Psoas muscle (tissue), 7 donors: ENCODE measurements at regions not wholly inside any gene's neighbourhood (a gene's known extent, or its start where the extent isn't known, plus 50 kb on each side); places are given as distances from the start of the nearest gene placed in this dataset.
A peak's percentile ranks its signal among the peaks of the same experiment; 100 is the strongest.

ENCODE experiments used
- ATAC-seq, 4 donors: fragments of 200-7000 bp; cut with Tn5 transposase; one replicate each; pipeline ENCODE4 v1.9.1; 2020; ENCODE audit warnings: moderate library complexity in 3 of 4, mild to moderate bottlenecking in 2 of 4
- DNase-seq, 2 donors: peaks; one replicate each; pipeline ENCODE4 v3.0.0-alpha.2; 2020
- H3K27ac ChIP-seq: fragments of 200-600 bp; one replicate; pipeline ENCODE4 v1.8.0; 2022
- H3K27me3 ChIP-seq, 3 donors: fragments of 200-600 bp in 1 of 3; one replicate each; pipeline versions ENCODE4 v1.6.1 to v1.8.0; 2013 to 2022; ENCODE audit warnings: low read length in 2 of 3, mild to moderate bottlenecking in 2 of 3, moderate library complexity in 1 of 3; ENCODE audit not compliant: insufficient read depth in 3 of 3
- H3K36me3 ChIP-seq, 2 donors: fragments of 200-600 bp in 1 of 2; one replicate each; pipeline versions ENCODE4 v1.6.1 to v1.8.0; 2013 to 2022; ENCODE audit warnings: low read depth in 1 of 2, mild to moderate bottlenecking in 1 of 2, moderate library complexity in 1 of 2; ENCODE audit not compliant: insufficient read depth in 1 of 2
- H3K4me1 ChIP-seq: fragments of 200-600 bp; one replicate; pipeline ENCODE4 v1.8.0; 2022
- H3K4me3 ChIP-seq: fragments of 200-600 bp; one replicate; pipeline ENCODE4 v1.8.0; 2022; ENCODE audit warnings: mild to moderate bottlenecking
- H3K9me3 ChIP-seq: fragments of 200-600 bp; one replicate; pipeline ENCODE4 v1.8.0; 2022
- CTCF ChIP-seq: fragments of 200-600 bp; IDR thresholded peaks from one replicate; pipeline ENCODE4 v1.8.0; 2022; ENCODE audit warnings: antibody characterized with exemption
- WGBS, 3 donors: extraction: QIAGEN DNeasy Blood & Tissue Kit; methylation state at CpG; one replicate each; pipeline versions ENCODE4 v1.1.6 to v1.1.7; 2013; 5-methylcytosine and 5-hydroxymethylcytosine counted together
- intact Hi-C, 2 donors: fragments of 100-400 bp; cut with DNase I; formaldehyde crosslinking; loops; one replicate each; pipeline versions ENCODE4 v1.11.0 to v1.14.2; 2022
- donor health status: healthy with polysubstance abuse.
- donor health status: DM: no; HTN: no; CAD: no; lungs with moderate emphysema.
- donor health status: Bipolar disorder and iron deficiency.
- donor health status: healthy.
- donor health status: DM: yes; HTN: yes; CAD: no.
- donor health status: DM: no; HTN: no; CAD: no.
- donor health status: DM: yes; HTN: yes; CAD: no.

- no peak overlapping the region for H3K4me3 ChIP-seq
- no peaks in the 10 kb centered on the region for H3K9me3 ChIP-seq
- H3K27ac ChIP-seq, result no peak overlapping the region
- intact Hi-C loops, result no loop called here
- DNase-seq, result peak; percentile 40 to 63
- ATAC-seq, result peak in 3 of 4 donors; percentile 48 to 56 (median 53)
- H3K36me3 ChIP-seq, result no peaks in the 10 kb centered on the region
- 59 to 68% (median 65%) methylated on average over 31 of the region's 31 CpGs for WGBS, 3 donors
- TF ChIP-seq CTCF, result no peak
- no peaks in the 10 kb centered on the region for H3K27me3 ChIP-seq
- no peaks in the 10 kb centered on the region for H3K4me1 ChIP-seq
Observed at GRCh38 chr15:95169541-95170459, 938.4 kb downstream of the MCTP2 start.

- no peak overlapping the region for H3K27ac ChIP-seq
- H3K27me3 ChIP-seq, result no peaks in the 10 kb centered on the region
- no peak for TF ChIP-seq CTCF
- no peak for DNase-seq
- H3K9me3 ChIP-seq, result no peaks in the 10 kb centered on the region
- 43 to 57% (median 48%) methylated on average over 6 of the region's 6 CpGs for WGBS, 3 donors
- H3K4me3 ChIP-seq, result no peak overlapping the region
- no peaks in the 10 kb centered on the region for H3K4me1 ChIP-seq
- H3K36me3 ChIP-seq, result no peaks in the 10 kb centered on the region
- intact Hi-C loops, result no loop called here
- ATAC-seq, result no peak
Observed at GRCh38 chr15:95170561-95171380, 939.4 kb downstream of the MCTP2 start.

GRCh38 chr15:95171564-95171963 lies 940.2 kb downstream of the MCTP2 start:
- Histone ChIP-seq H3K27ac (no peak overlapping the region), H3K27me3 (no peaks in the 10 kb centered on the region), H3K4me3 (no peak overlapping the region), H3K9me3 (no peaks in the 10 kb centered on the region), H3K4me1 (no peaks in the 10 kb centered on the region), H3K36me3 (no peaks in the 10 kb centered on the region)
- no peak for TF ChIP-seq CTCF
- no peak for DNase-seq
- intact Hi-C loops, result no loop called here
- ATAC-seq, result no peak
- WGBS, 3 donors, result 90 to 96% (median 91%) methylated on average over 3 of the region's 3 CpGs

- H3K27me3 ChIP-seq, result no peaks in the 10 kb centered on the region
- peak in 2 of 4 donors; percentile 26 to 67 for ATAC-seq
- no peak overlapping the region for H3K27ac ChIP-seq
- H3K9me3 ChIP-seq, result no peaks in the 10 kb centered on the region
- no peaks in the 10 kb centered on the region for H3K4me1 ChIP-seq
- 40 to 48% (median 46%) methylated on average over 9 of the region's 9 CpGs for WGBS, 3 donors
- DNase-seq, result peak; percentile 27 to 65
- no peaks in the 10 kb centered on the region for H3K36me3 ChIP-seq
- H3K4me3 ChIP-seq, result no peak overlapping the region
- TF ChIP-seq CTCF, result no peak
- intact Hi-C loops, result no loop called here
Observed at GRCh38 chr15:95174301-95175259, 943.2 kb downstream of the MCTP2 start.
